Neuronal stem cell (in vitro differentiated cells): ENCODE measurements at regions not wholly inside any gene's neighbourhood (a gene's known extent, or its start where the extent isn't known, plus 50 kb on each side); places are given as distances from the start of the nearest gene placed in this dataset.

Experiments
- DNase-seq: peaks from one replicate; pipeline ENCODE4 v3.0.0-alpha.2; 2013; ENCODE audit warnings: low spot score
- H2AFZ ChIP-seq: one replicate; pipeline ENCODE4 v1.6.1; 2013; ENCODE audit warnings: mild to moderate bottlenecking, low read length, inconsistent platforms
- H2AK5ac ChIP-seq: 2 replicates; pipeline ENCODE4 v1.6.1; 2013; ENCODE audit warnings: low read depth, mild to moderate bottlenecking, inconsistent platforms, low read length, moderate library complexity, mixed read lengths
- H2BK120ac ChIP-seq: 2 replicates; pipeline ENCODE4 v1.6.1; 2013; ENCODE audit warnings: low read depth, mild to moderate bottlenecking, inconsistent platforms, low read length, moderate library complexity, mixed read lengths
- H2BK12ac ChIP-seq: one replicate; pipeline ENCODE4 v1.6.1; 2013; ENCODE audit warnings: low read length, inconsistent platforms
- H2BK15ac ChIP-seq: 2 replicates; pipeline ENCODE4 v1.6.1; 2013; ENCODE audit warnings: mild to moderate bottlenecking, low read length, inconsistent platforms, mixed read lengths
- H2BK5ac ChIP-seq: one replicate; pipeline ENCODE4 v1.6.1; 2013; ENCODE audit warnings: inconsistent platforms, mild to moderate bottlenecking, low read length, moderate library complexity
- H3K14ac ChIP-seq: one replicate; pipeline ENCODE4 v1.6.1; 2013; ENCODE audit warnings: low read length, inconsistent platforms
- H3K18ac ChIP-seq: 2 replicates; pipeline ENCODE4 v1.6.1; 2013; ENCODE audit warnings: low read length, inconsistent platforms
- H3K23ac ChIP-seq: 2 replicates; pipeline ENCODE4 v1.6.1; 2013; ENCODE audit warnings: low read depth, mild to moderate bottlenecking, mixed read lengths, low read length, inconsistent platforms; ENCODE audit not compliant: poor library complexity
- H3K27ac ChIP-seq: replicated peaks from 3 replicates; pipeline ENCODE4 v1.5.1; 2013; ENCODE audit warnings: low read length, inconsistent platforms
- H3K27me3 ChIP-seq, 3 experiments: 2 replicates each; pipeline ENCODE4 v1.6.1; 2013; ENCODE audit warnings: low read length in 3 of 3, mild to moderate bottlenecking in 2 of 3, inconsistent platforms in 1 of 3, low read depth in 1 of 3, mixed read lengths in 1 of 3, moderate library complexity in 1 of 3; ENCODE audit not compliant: control insufficient read depth in 3 of 3, insufficient read depth in 3 of 3
- H3K36me3 ChIP-seq, 2 donors: replicated peaks in 1 of 2; 2 replicates each; pipeline ENCODE4 v1.6.1; 2013; ENCODE audit warnings: low read length in 2 of 2; ENCODE audit not compliant: control insufficient read depth in 2 of 2, insufficient read depth in 2 of 2
- H3K4ac ChIP-seq: 2 replicates; pipeline ENCODE4 v1.6.1; 2013; ENCODE audit warnings: inconsistent platforms, mild to moderate bottlenecking, low read length, moderate library complexity
- H3K4me1 ChIP-seq, 2 donors: 1 replicate in 1 of 2; 2 replicates in 1 of 2; pipeline ENCODE4 v1.6.1; 2013; ENCODE audit warnings: low read length in 2 of 2, low read depth in 1 of 2; ENCODE audit not compliant: control insufficient read depth in 2 of 2, insufficient read depth in 1 of 2
- H3K4me2 ChIP-seq: one replicate; pipeline ENCODE4 v1.6.1; 2013; ENCODE audit warnings: mild to moderate bottlenecking, low read length, inconsistent platforms; ENCODE audit not compliant: insufficient read depth, poor library complexity, severe bottlenecking
- H3K4me3 ChIP-seq, 2 donors: 2 replicates each; pipeline ENCODE4 v1.5.1; 2013; ENCODE audit warnings: low read length in 2 of 2, mild to moderate bottlenecking in 2 of 2, inconsistent platforms in 1 of 2, moderate library complexity in 1 of 2
- H3K79me1 ChIP-seq: one replicate; pipeline ENCODE4 v1.6.1; 2013; ENCODE audit warnings: low read depth, mild to moderate bottlenecking, inconsistent platforms, low read length, moderate library complexity
- H3K9ac ChIP-seq: one replicate; pipeline ENCODE4 v1.6.1; 2013; ENCODE audit warnings: mild to moderate bottlenecking, low read depth, low read length, inconsistent platforms; ENCODE audit not compliant: poor library complexity
- H3K9me3 ChIP-seq, 2 donors: replicated peaks in 1 of 2; 2 replicates each; pipeline versions ENCODE3 to v1.6.1; 2013; ENCODE audit warnings: low read length in 2 of 2, mild to moderate bottlenecking in 2 of 2, inconsistent platforms in 1 of 2, low read depth in 1 of 2, mixed read lengths in 1 of 2, moderate library complexity in 1 of 2; ENCODE audit not compliant: control insufficient read depth in 2 of 2, insufficient read depth in 1 of 2
- H4K8ac ChIP-seq: one replicate; pipeline ENCODE4 v1.6.1; 2013; ENCODE audit warnings: low read depth, mild to moderate bottlenecking, inconsistent platforms, low read length, moderate library complexity
- H4K91ac ChIP-seq: one replicate; pipeline ENCODE4 v1.6.1; 2013; ENCODE audit warnings: low read length, low read depth, mild to moderate bottlenecking, inconsistent platforms; ENCODE audit not compliant: poor library complexity
- WGBS, 2 donors: extraction: QIAGEN DNeasy Blood & Tissue Kit; methylation state at CpG; one replicate each; pipeline ENCODE4 v1.1.7; 2013; ENCODE audit warnings: missing lambda C conversion rate in 2 of 2, mixed read lengths in 1 of 2; ENCODE audit not compliant: insufficient read length in 2 of 2, insufficient replicate concordance in 1 of 2; ENCODE audit errors: extremely low coverage in 2 of 2; 5-methylcytosine and 5-hydroxymethylcytosine counted together

DNA sequence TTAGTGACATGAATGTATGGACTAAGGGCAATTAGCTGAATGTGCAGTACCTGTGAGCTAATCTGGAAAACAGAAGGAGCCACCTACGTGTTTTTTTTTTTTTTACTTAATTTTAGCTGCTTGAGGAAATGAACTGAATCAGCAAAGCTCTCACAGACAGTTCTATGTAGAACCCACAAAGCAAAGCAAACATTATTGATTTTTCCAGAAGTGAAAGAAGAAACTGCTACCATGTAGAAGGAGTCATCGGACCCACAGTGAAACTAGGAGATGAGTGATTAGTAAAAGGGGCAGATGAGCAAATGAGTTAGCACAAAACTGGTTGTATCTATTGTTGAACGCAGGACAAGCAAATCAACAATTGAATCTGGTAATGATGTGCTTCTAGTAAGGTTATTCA, 94.1 kb upstream of the SLC7A1 start:
- H3K9me3 ChIP-seq = no peaks in the 10 kb centered on the region
- H3K4me1 ChIP-seq = peaks cover 0 to 2% of the 10 kb centered on the region in 2 donors
- H3K79me1 ChIP-seq = no peaks in the 10 kb centered on the region
- H2BK15ac ChIP-seq = no peak overlapping the region
- peaks cover 0 to 4% (median 0%) of the 10 kb centered on the region in 3 experiments for H3K27me3 ChIP-seq
- no peak overlapping the region for H3K18ac ChIP-seq
- no peak overlapping the region for H3K23ac ChIP-seq
- no peak overlapping the region for H2AK5ac ChIP-seq
- no peak overlapping the region for H3K4ac ChIP-seq
- H2BK5ac ChIP-seq = no peak overlapping the region
- H3K36me3 ChIP-seq = no peaks in the 10 kb centered on the region
- no peak overlapping the region for H3K27ac ChIP-seq
- no peak overlapping the region for H3K4me3 ChIP-seq
- H2AFZ ChIP-seq = no peak overlapping the region
- H2BK12ac ChIP-seq = no peak overlapping the region
- no peak for DNase-seq
- no peak overlapping the region for H2BK120ac ChIP-seq
- no CpG with 5 or more reads among the region's 3 CpGs for WGBS, 2 donors
- H4K8ac ChIP-seq = no peak overlapping the region
- no peak overlapping the region for H4K91ac ChIP-seq
- H3K4me2 ChIP-seq = no peak overlapping the region
- H3K9ac ChIP-seq = no peak overlapping the region
- no peak overlapping the region for H3K14ac ChIP-seq

DNA sequence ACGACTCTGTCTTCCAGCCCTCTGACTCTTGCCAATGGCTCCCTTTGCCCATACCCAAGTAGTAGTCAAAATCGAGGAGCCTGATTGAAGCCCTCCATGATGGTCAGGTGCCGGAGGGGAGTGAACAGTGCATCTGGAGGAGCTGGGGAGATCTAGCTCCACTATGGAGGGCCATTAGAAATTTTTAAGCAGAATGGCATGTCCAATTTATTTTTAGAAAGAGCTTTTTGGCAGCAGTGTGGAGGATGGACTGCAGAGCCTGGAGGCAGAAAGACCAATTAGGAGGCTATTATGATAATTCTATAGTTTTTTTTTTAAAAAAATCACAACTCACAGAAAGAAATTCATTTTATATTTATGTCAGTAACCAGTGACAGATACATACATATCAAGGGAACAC, 92.7 kb upstream of the SLC7A1 start:
- Histone ChIP-seq H3K23ac (no peak overlapping the region), H3K14ac (no peak overlapping the region), H4K8ac (no peak overlapping the region), H2BK5ac (no peak overlapping the region), H3K4ac (no peak overlapping the region), H3K36me3 (no peaks in the 10 kb centered on the region), H3K79me1 (no peaks in the 10 kb centered on the region), H2BK12ac (no peak overlapping the region), H3K9me3 (no peaks in the 10 kb centered on the region), H4K91ac (no peak overlapping the region), H3K4me3 (no peak overlapping the region), H3K18ac (no peak overlapping the region), H2AK5ac (no peak overlapping the region), H3K9ac (no peak overlapping the region), H3K27ac (no peak overlapping the region), H3K27me3 (peaks cover 0 to 4% (median 0%) of the 10 kb centered on the region in 3 experiments), H2BK120ac (no peak overlapping the region), H2BK15ac (no peak overlapping the region), H3K4me1 (peaks cover 0 to under 1% of the 10 kb centered on the region in 2 donors), H3K4me2 (no peak overlapping the region), H2AFZ (no peak overlapping the region)
- DNase-seq = no peak
- WGBS, 2 donors = no CpG with 5 or more reads among the region's 3 CpGs

DNA sequence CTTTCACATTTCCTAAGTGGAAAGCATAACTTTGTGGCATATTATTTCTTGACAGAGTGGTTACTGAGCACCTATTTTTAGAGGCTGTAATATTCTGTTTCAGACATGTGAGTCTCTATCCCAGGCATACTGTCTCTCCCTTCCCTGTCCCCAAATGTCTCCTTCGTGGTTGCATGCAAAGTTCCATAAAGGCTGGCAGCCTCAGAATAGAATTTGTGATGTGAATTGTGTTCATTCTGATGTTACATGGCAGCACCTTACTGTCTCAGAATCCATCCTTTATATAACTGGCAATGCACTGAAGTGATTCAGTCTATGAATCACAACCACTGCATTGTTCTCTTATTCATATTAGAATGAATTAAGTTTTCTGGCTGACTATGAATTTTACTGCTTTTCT, 89.0 kb upstream of the SLC7A1 start:
- Histone ChIP-seq H3K4me1 (no peaks in the 10 kb centered on the region), H2AK5ac (no peak overlapping the region), H4K8ac (no peak overlapping the region), H3K27me3 (peaks cover 0 to 4% (median 0%) of the 10 kb centered on the region in 3 experiments), H2BK12ac (no peak overlapping the region), H3K23ac (no peak overlapping the region), H2BK120ac (no peak overlapping the region), H3K9ac (no peak overlapping the region), H3K27ac (no peak overlapping the region), H4K91ac (no peak overlapping the region), H3K79me1 (no peaks in the 10 kb centered on the region), H3K4me3 (no peak overlapping the region), H2BK15ac (no peak overlapping the region), H3K18ac (no peak overlapping the region), H2BK5ac (no peak overlapping the region), H2AFZ (no peak overlapping the region), H3K36me3 (no peaks in the 10 kb centered on the region), H3K9me3 (no peaks in the 10 kb centered on the region), H3K14ac (no peak overlapping the region), H3K4me2 (no peak overlapping the region), H3K4ac (no peak overlapping the region)
- no CpG with 5 or more reads among the region's 1 CpG for whole genome bisulfite sequencing, 2 donors
- no peak for DNase-seq

DNA sequence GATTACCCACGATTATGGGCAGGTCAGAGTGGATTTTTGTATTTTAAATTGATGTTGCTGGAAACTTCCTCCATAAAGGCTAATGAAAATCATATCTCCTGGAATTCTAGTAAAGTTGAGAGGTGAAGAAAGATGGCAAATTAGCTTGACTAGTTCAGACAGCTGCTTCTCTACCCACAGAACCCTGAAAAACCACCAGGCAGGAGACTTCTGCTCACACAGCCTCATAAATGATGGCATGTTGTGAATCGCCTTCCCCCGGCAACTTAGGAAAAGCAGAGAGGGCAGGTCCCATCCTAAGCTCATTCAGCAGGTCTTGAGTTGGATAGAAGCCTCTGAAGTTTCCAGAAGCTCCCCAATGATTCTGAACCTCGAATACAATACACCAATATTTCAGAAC, 87.6 kb upstream of the SLC7A1 start:
- Histone ChIP-seq H3K4me2 (no peak overlapping the region), H3K79me1 (no peaks in the 10 kb centered on the region)
- no CpG with 5 or more reads among the region's 4 CpGs for WGBS, 2 donors

More for the DNA sequence above, 87.6 kb upstream of the SLC7A1 start:
- DNase-seq = no peak
- Histone ChIP-seq H4K8ac (no peak overlapping the region), H2BK5ac (no peak overlapping the region), H3K27ac (no peak overlapping the region), H2BK15ac (no peak overlapping the region), H3K9ac (no peak overlapping the region), H3K14ac (no peak overlapping the region), H3K36me3 (no peaks in the 10 kb centered on the region), H2BK12ac (no peak overlapping the region), H3K27me3 (peaks cover 0 to 4% (median 0%) of the 10 kb centered on the region in 3 experiments), H3K18ac (no peak overlapping the region), H3K4ac (no peak overlapping the region), H3K23ac (no peak overlapping the region), H2AFZ (no peak overlapping the region), H4K91ac (no peak overlapping the region), H3K4me3 (no peak overlapping the region), H3K9me3 (no peaks in the 10 kb centered on the region), H2BK120ac (no peak overlapping the region), H2AK5ac (no peak overlapping the region), H3K4me1 (no peaks in the 10 kb centered on the region)
